ENCODE measurements at regions not wholly inside any gene's neighbourhood (a gene's known extent, or its start where the extent isn't known, plus 50 kb on each side); places are given as distances from the start of the nearest gene placed in this dataset.

DNA sequence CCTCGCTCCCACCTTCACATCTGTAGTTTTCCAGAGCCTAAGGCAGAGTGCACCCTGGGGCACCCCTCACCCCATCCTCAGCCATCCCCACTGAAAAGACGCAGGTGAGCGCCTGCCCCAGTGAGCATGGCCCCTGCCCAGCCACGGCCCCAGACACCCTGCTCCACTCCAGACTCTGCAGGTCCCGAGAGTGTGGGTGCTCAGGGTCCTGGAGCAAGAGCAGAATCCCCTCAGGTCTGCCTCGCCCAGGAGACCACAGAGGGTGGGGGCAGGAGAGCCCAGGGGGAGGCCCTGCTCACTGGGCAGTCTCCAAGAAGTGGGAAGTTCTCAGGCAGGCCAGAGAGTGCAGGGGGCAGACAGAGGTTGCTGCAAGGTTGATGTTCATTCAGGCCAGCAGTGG is 158.6 kb upstream of the PPP1R26 start:
- ChIA-PET CTCF (no interaction called here), POLR2A (no interaction called here)
- no peak for DNase-seq (ENCODE audit: extremely low spot score)
- TF ChIP-seq CTBP1 (IDR thresholded peaks at IDR 0.05; ENCODE audit: borderline replicate concordance), result no peak
- TF ChIP-seq TARDBP (IDR thresholded peaks at IDR 0.05), result no peak
- TF ChIP-seq FOXM1 (IDR thresholded peaks at IDR 0.05; ENCODE audit: borderline replicate concordance), result no peak
- TF ChIP-seq BHLHE40 (IDR thresholded peaks at IDR 0.05; ENCODE audit: borderline replicate concordance), result no peak
- no peak for TF ChIP-seq ELF4 (IDR thresholded peaks at IDR 0.05)
- no peak for TF ChIP-seq NFRKB (IDR thresholded peaks at IDR 0.05)
- TF ChIP-seq L3MBTL2 (conservative IDR thresholded peaks at IDR 0.05), result no peak
- no peak for TF ChIP-seq LEF1 (IDR thresholded peaks at IDR 0.05; ENCODE audit: borderline replicate concordance)
- no peak for TF ChIP-seq SUZ12 (IDR thresholded peaks at IDR 0.05)

- TF ChIP-seq NFRKB (IDR thresholded peaks at IDR 0.05), result no peak
- TF ChIP-seq ARNT (IDR thresholded peaks at IDR 0.05), result no peak
- no peak for TF ChIP-seq LEF1 (IDR thresholded peaks at IDR 0.05; ENCODE audit: borderline replicate concordance)
- TF ChIP-seq FOXA1 (IDR thresholded peaks at IDR 0.05), result no peak
- no peak for TF ChIP-seq HDGF (IDR thresholded peaks at IDR 0.05; ENCODE audit: borderline replicate concordance)
- TF ChIP-seq PKNOX1 (IDR thresholded peaks at IDR 0.05), result no peak
- no peak for TF ChIP-seq BHLHE40 (IDR thresholded peaks at IDR 0.05; ENCODE audit: borderline replicate concordance)
- TF ChIP-seq TARDBP (IDR thresholded peaks at IDR 0.05), result no peak
- no peak for TF ChIP-seq FOXK2 (IDR thresholded peaks at IDR 0.05)
- no peak for TF ChIP-seq SUZ12 (IDR thresholded peaks at IDR 0.05)
- TF ChIP-seq FOXM1 (IDR thresholded peaks at IDR 0.05; ENCODE audit: borderline replicate concordance), result no peak
- no peak for TF ChIP-seq ELF4 (IDR thresholded peaks at IDR 0.05)
- TF ChIP-seq L3MBTL2 (conservative IDR thresholded peaks at IDR 0.05), result no peak
- no peak for TF ChIP-seq CTBP1 (IDR thresholded peaks at IDR 0.05; ENCODE audit: borderline replicate concordance)
- no peak for TF ChIP-seq SP1 (IDR thresholded peaks at IDR 0.05)
- no peak for TF ChIP-seq ZNF384 (IDR thresholded peaks at IDR 0.05)
- no peak for DNase-seq (ENCODE audit: extremely low spot score)
- POLR2A ChIA-PET, result no interaction called here
- CTCF ChIA-PET, result no interaction called here
These were observed 158.0 kb upstream of the PPP1R26 start for GRCh38 chr9:135321580-135321979.

- POLR2A ChIA-PET, result no interaction called here
- no peak for TF ChIP-seq CTBP1 (IDR thresholded peaks at IDR 0.05; ENCODE audit: borderline replicate concordance)
- no peak for TF ChIP-seq TARDBP (IDR thresholded peaks at IDR 0.05)
- no peak for TF ChIP-seq FOXM1 (IDR thresholded peaks at IDR 0.05; ENCODE audit: borderline replicate concordance)
- no peak for TF ChIP-seq NFRKB (IDR thresholded peaks at IDR 0.05)
- TF ChIP-seq PKNOX1 (IDR thresholded peaks at IDR 0.05), result no peak
- no peak for TF ChIP-seq L3MBTL2 (conservative IDR thresholded peaks at IDR 0.05)
- TF ChIP-seq BHLHE40 (IDR thresholded peaks at IDR 0.05; ENCODE audit: borderline replicate concordance), result no peak
- no peak for TF ChIP-seq HDGF (IDR thresholded peaks at IDR 0.05; ENCODE audit: borderline replicate concordance)
- no peak for TF ChIP-seq SP1 (IDR thresholded peaks at IDR 0.05)
- TF ChIP-seq SUZ12 (IDR thresholded peaks at IDR 0.05), result no peak
- TF ChIP-seq ARNT (IDR thresholded peaks at IDR 0.05), result no peak
- no peak for TF ChIP-seq ELF4 (IDR thresholded peaks at IDR 0.05)
- DNase-seq (ENCODE audit: extremely low spot score), result no peak
- CTCF ChIA-PET, result no interaction called here
These were observed 155.3 kb upstream of the PPP1R26 start for GRCh38 chr9:135324329-135324728.

GRCh38 chr9:135326141-135326540 is 153.4 kb upstream of the PPP1R26 start:
- DNase-seq (ENCODE audit: extremely low spot score), result no peak
- TF ChIP-seq NFRKB (IDR thresholded peaks at IDR 0.05) (no peak), PKNOX1 (IDR thresholded peaks at IDR 0.05) (no peak), HDGF (IDR thresholded peaks at IDR 0.05; ENCODE audit: borderline replicate concordance) (no peak), CTBP1 (IDR thresholded peaks at IDR 0.05; ENCODE audit: borderline replicate concordance) (no peak), LEF1 (IDR thresholded peaks at IDR 0.05; ENCODE audit: borderline replicate concordance) (no peak), TARDBP (IDR thresholded peaks at IDR 0.05) (no peak), FOXK2 (IDR thresholded peaks at IDR 0.05) (no peak), FOXM1 (IDR thresholded peaks at IDR 0.05; ENCODE audit: borderline replicate concordance) (no peak), SP1 (IDR thresholded peaks at IDR 0.05) (no peak), FOXA1 (IDR thresholded peaks at IDR 0.05) (no peak), ZNF384 (IDR thresholded peaks at IDR 0.05) (no peak), BHLHE40 (IDR thresholded peaks at IDR 0.05; ENCODE audit: borderline replicate concordance) (no peak), ELF4 (IDR thresholded peaks at IDR 0.05) (no peak), ARNT (IDR thresholded peaks at IDR 0.05) (no peak), SUZ12 (IDR thresholded peaks at IDR 0.05) (no peak), L3MBTL2 (conservative IDR thresholded peaks at IDR 0.05) (no peak)
- ChIA-PET CTCF (no interaction called here), POLR2A (no interaction called here)

- POLR2A ChIA-PET, result no interaction called here
- DNase-seq (ENCODE audit: extremely low spot score), result no peak
- no peak for TF ChIP-seq FOXK2 (IDR thresholded peaks at IDR 0.05)
- no peak for TF ChIP-seq FOXM1 (IDR thresholded peaks at IDR 0.05; ENCODE audit: borderline replicate concordance)
- TF ChIP-seq HDGF (IDR thresholded peaks at IDR 0.05; ENCODE audit: borderline replicate concordance), result no peak
- no peak for TF ChIP-seq CTBP1 (IDR thresholded peaks at IDR 0.05; ENCODE audit: borderline replicate concordance)
- no peak for TF ChIP-seq SUZ12 (IDR thresholded peaks at IDR 0.05)
- CTCF ChIA-PET, result no interaction called here
These were observed 152.9 kb upstream of the PPP1R26 start for GRCh38 chr9:135326633-135327152.

Measured in HEK293T (cell line).